ENCODE measurements at regions not wholly inside any gene's neighbourhood (a gene's known extent, or its start where the extent isn't known, plus 50 kb on each side); places are given as distances from the start of the nearest gene placed in this dataset.

DNA sequence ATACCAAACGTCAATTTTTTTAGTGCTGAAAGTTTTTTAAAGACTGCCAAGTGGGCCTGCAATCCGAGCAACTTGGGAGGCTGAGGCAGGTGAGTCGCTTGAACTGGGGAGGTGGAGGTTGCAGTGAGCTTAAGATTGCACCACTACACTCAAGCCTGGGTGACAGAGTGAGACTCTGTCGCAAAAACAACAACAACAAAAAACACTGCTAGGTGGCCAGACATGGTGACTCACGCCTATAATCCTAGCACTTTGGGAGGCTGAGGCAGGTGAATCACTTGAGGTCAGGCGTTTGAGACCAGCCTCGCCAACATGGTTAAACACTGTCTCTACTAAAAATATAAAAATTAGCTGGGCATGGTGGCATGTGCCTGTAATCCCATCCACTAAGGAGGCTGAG, 202.8 kb upstream of the COPS8 start:
- no peak for DNase-seq

DNA sequence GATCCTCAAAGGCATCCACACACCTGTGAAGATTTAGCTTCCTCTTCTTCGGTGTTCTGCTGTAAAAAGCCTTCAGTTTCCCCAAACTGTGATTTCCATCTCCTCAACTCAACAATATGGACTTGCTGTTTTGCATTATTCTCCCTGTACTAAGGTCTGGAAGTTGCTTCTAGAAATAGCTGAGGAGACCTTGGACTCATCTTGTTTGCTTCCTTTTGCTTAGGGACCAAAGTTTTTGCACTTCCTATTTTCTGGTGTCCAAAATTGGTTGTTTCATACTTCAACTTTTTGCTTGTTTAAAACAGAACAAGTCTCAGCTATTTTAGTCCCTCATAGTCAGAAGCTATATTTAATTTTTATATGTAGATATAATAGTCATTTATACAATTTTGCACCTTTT, 201.9 kb upstream of the COPS8 start:
- no peak for DNase-seq

DNA sequence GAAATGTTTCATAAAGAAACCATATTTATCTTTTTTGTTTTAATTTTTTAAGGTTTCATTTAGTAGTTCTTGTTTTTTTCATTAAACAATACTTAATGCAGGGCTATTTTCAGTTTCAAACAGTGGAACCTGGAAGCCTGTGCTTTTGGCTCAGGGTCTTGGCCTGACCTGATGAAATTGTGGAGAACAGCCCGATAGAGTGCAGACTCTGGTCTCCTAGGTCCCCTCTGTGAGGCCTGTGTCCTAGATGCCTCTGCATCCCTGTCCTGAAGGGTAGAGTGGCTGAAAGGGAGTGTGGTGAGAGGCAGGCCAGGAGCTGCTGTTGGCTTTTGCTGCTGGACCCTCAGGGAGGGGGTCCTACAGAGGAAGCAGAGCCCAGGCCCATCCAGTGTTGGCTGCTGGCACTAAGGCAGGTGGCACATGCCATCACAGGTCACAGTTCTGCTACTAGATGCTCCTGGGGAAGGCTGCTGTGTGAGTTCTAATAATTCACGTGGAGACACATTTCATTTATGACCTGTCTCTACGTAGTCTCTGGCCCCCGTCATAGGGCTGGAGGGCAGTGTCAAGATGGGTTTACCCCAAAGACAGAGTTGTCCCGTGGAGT, 201.0 kb upstream of the COPS8 start:
- no peak for DNase-seq

DNA sequence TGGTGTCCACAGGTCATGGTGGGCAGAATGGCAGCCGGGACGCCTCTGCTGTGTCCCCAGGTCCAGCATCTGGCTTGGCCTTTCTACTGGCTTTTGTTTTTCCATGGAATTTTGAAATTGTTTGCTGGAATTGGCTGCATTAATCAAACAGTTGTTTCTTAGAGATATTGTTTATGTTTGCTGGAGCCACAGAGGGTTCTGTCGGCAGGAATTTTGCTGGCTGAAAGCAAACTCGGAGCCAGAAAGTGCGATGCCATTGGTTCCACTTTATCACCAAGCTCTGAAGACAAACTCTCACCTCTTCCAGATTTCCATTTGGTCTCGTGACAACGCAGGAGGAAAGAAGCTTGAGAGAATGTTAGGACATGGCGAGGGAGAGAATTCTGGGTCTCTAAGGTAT, 199.2 kb upstream of the COPS8 start:
- DNase-seq = no peak

DNA sequence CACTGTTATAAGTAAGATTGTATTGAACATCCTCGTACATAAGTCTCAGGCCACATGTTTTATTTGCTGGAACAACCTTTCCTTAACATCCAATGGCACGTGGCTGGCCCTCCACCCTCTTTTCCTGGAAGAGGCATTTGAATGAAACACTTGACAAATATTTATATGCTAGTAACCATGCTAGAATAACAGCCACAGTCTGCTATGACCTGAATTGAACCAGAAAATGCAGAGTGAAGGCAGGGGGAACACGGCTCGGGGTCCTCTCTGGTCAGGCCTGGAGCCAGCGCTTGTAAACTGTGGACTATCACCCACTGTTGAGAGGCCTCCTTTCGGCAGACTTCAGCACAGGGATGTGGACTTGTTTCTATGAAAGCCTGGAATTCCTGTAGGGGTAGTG, 198.2 kb upstream of the COPS8 start:
- DNase-seq = no peak

DNA sequence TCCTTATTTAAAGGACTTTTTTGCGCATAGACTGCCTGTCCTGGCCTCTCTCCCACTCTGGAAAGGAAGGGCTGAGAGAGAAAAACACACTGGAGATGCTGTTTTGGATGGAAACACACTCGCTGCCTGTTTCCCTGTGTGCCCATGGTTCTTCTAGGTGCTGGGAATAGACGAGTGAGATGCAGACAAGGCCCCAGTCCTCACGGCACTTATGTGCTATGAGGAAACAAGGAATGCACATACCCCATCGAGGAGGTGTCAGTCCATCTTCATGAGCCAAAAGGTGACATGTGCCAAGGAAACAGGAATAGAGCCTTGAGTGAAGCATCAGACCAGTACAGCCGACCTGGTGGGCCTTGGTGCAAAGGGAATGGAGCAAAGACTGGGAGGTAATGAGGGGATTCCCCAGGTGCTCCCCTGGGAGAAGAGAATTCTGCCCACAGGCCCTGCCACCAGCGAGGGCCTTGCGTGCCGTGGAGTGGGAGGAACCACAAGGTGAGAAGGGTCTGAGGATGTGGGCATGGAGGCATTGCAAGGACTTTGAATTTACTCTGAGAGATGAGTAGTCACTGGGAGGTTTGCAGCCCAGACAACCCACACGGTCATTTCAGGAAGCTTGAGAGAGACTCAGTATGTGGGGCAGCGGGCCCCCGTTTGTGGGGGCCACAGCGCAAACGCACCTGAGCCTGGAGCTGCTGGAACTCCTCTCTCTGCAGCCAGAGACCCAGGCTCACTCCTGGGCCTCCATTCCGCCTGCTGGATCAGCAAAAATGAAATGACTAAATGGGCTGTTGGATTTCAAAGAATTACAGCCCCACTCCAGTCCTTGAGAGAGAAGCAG, 197.5 kb upstream of the COPS8 start:
- no peak for DNase-seq

DNA sequence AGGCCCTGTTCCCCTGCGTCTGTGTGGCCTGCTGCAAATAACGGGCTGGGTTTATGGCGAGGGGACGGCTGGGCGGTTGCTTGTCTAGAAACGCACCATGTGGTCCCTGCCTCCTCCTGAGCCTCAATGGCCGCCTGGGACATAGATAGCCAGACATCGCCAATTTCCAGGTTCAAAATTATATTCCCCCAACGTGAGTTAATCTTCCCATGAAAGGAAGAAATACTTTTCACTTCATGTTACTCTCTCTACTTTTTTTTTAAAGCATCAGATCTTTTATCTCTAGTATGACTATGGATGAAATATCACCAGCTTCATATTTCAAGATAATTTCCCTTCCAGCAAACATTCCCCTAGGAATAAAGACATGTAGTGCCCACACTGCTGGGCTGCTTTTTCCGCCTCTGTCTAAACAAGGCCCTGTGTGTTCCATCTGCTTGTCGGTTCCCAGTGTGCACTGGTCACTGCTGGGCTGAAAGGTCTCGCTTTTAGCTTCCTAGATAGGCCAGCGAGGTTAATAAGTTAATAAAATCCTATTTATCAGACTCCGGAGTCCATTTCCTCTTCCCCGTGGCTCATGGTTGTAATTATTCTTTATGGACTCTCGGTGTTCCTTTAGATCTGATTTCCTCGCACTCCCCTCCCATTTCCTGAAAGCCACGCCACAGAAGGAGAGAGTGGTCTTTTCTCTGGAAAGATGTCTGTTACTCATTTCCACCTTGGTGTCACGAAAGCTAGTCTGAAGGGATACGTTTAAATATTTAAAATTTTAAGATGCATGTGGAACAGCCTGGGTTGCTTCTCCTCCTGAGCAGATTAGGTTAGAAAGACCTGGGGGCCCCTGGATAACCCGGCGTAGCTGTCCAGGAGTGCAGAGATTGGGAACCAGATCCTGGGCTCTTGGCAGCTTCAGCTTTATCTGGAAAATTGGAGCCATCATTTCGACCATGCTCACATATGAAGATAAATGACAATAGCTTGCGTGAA, 196.6 kb upstream of the COPS8 start:
- no peak for DNase-seq

DNA sequence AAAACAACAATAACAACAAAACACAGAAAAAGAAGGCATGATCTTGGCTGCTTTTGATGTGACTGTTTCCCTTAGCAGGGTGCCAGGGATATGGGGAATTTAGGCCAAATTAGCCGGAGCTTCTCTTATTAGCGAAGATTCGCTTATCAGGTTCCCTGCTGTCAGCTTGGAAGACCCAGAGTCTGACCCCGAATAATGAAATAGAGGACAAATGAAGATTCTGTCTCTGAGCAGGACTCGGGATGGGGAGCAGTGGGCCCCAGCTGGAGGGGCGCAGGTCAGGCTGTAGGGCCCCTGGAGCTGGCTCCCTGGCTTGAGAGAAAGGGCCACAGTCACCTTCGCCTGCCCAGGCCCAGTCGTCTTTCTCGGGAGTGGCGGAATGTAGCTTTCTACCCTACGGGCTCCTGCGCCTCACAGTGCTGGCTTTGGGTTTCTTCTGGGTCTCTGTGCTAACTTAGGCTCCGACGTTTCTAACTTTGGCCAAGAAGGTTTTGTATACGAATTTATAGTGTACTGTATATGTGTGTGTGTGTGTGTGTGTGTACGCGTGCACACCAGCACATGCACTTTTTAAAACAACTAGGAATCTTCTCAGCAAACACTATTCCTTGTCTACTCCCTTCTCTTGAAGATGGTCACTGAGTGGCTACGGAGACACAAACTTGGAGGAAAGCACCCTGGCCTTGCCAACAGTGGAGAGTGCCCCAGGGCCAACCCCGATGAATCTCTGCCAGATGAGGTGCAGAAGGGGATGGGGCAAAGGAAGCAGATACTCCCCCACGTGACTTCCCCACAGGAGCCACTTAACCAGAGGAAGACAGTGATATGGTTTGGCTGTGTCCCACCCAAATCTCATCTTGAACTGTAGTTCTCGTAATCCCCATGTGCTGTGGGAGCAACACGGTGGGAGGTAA, 195.6 kb upstream of the COPS8 start:
- DNase-seq = no peak

DNA sequence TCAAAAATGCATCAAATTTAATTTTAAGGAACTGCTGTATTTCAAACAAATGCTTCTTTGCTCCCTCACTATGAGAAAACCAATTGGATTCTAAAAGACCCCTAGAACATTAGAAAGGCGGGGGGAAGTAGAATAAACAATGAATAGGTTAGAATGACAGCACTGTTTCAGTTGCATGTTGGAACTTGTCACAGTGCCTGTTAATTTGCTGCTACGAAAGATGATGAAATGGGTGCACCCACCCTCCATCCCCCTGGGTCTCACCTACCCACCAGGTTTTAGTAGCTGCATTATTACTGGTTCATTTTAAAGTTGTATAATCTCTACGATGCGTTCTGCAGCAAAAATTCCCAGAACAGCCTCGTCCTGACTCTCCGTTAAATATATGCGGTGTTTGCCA, 193.0 kb upstream of the COPS8 start:
- no peak for DNase-seq

DNA sequence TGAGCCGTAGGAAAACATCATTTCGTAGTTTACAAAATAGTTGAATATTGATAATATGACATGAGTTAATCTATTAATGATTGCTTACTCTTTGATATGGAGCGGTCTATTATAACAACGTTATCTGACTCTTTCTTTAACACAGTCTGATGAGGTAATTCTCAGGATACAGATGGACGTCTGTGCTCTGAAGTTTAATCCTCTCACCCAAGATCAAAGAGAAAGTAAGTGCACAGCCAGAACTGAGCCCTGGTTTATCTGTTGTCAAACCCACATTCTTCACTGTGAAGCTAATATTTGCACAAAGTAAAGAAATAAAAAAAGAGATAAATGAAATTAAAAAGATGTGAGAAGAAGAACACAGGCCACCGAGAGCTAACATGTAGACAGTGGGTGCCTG, 190.9 kb upstream of the COPS8 start:
- DNase-seq = no peak

DNA sequence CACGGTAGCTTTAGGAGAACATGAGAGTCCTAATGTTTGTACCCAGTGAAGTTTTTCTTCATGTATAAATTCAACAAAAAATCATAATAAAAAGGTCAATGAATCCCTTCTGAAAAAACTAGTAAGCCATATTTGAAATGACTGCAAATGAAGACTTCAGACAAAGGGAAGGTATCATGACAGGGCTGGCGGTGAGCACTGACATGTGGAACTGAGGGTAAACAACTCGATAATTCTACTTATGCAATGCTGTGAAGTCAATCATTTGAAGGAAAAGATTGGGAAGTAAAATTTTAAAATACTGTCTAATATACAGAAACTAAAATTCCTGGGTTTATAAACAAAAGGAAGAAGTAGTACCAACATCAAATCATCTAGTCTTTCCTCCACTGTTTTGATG, 190.2 kb upstream of the COPS8 start:
- no peak for DNase-seq

DNA sequence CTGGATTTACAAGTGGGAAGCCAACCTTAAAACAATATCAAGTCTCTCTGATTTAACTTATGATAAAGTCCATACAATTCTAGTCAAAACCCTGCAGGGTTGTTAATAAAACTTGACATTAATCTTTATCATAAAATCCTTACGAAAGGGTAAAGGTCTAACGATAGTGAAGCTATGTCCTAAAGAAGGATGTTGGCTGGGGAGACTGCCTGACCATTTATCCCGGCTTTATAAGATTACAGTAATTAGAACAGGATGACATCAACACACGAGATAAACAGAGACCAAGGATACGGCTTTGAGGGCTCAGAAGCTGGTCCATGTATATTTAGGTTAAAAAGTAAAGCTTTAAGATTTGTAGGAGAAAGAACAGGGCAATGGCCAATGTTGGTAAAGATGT, 189.0 kb upstream of the COPS8 start:
- DNase-seq = no peak

DNA sequence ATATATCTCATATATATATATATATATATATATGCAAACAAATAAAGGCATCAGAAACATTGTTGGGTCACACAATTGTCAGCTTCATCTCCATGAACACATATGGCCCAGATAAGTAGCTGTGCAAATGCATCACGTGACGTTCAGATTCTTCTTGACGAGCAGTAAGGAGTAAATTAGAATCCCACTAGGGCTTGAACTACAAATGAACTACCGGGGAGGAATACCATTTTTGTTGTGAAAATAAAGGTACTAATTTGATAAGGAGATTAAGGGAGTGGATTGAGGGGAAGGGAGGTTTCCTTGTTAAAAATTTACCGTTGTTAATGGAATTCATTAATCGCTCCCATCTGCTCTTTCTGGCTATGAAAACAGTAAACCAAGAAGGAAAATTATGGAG, 186.5 kb upstream of the COPS8 start:
- no peak for DNase-seq

DNA sequence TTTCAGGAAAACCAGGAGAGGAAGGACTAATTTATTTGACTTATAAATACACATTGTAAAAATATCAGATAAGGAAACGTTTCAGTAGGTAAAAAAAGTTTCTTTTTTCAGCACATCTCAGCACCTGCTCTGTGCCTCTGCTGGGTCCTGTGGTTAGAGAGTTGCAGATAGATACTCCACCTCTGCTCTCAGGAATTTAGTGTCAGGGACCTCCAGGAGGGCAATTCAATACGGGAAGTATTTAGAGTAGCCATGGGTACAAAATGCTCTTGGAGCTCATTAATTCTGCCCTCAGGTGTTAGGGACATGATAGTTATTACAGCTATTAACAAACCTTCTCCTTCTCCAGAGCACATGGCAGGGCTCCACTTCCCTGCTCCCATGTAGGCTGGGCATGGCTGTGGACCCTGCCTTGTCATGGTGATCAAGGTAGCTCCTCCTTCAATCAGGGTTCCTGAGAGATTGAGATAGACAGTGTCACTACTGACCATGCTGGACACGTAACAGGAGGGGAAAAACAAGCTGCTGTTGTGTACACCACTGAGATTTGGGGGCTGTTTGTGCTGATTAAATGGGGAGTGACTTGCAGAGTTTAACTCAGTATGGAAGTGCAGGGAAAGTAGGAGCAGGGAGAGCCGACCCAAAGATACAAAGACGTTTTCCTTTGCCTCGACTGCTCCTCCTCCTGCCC, 185.6 kb upstream of the COPS8 start:
- DNase-seq = no peak

DNA sequence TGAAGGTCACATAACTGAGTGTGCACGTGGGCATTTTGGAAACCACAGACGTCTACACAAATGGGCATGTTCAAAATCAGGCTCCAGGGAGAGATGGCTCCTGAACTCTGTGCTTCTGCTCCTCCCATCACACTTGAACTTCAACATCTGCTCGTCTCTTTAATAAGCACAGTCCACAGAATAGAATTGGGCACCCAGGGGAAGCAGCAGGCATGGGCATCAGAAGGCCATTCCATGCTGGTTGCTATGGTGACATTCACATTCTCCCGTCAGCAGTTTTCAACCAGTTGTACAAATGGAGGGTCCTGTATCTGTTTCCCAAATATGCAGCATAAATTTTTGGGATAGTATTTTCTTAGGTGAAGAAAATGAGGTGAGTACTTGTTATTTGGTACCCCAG, 183.7 kb upstream of the COPS8 start:
- no peak for DNase-seq

DNA sequence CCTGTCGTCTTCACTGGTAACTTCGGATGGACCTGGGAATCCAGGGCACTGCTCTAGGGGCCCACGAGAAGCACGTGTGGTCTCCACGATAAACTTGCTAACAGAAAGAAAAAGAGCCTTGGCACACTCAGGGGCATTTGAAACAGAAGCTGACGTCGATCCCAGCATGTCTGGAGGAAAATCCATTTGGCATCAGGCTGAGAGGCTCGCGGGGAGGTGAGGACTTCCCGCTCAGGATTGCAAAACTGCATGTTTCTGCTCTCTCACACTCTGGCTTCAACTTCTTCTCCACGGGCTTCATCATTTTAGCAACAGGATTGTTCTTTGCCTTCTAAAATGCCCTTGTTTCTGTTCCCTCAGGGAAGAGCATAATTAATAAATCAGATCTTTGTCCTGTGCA, 181.7 kb upstream of the COPS8 start:
- DNase-seq = no peak

DNA sequence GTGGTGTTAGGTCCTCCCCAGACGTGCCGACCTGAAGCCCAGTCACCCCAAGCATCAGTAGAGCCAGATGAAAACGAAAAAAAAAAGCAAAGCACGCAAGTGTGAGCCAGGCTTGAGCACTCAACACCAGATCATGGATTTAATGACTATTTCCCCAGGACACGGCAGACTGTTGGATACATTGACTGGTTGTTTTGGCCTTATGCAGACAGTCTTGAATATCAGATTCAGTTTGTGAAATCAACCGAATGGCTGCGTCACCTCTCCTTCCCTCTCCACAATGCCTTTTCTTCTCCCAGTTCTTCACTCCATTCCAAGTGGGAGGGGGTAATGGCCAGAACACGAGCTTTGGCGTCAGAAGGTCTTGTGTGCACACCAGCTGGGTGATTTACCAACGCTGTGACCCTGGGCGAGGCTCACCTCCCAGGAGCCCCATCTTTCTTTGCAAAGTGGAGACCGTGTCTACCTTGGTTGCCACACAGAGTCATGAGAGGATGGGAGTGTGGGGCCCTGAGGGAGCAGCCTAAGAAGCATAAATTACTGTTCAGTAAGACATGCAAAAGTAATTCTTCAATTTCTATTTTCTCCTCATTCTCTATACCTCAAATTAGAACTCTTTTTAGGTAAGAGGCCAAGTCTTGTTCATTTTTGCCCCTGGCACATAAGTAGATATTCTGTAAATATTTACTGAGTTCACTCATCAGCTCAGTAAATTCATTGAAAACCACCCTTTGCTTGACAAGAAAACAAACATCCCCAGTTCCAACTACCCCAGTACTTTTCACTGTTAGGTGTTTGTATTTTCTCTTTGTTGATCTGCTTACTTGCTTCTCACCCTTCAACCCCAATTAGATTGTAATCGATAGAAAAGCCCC, 181.1 kb upstream of the COPS8 start:
- no peak for DNase-seq

DNA sequence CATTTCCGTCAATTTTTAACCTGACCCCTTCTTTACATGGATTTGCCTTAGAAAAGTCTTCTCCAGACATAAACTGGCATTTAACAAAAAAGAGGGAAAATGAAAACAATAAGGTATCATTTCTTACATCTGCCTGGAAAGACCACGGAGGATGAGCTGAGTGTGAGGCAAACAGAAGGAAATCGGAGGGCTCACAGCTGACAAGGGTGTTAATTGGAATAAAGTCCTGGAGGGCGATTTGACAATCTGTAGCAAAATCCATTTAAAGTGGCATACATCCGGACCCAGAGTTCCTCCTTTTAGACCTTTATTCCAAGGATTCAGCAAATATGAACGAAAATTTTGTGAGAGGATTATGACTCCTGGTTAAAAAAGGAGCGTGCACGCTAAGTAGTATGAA, 179.7 kb upstream of the COPS8 start:
- DNase-seq = no peak

DNA sequence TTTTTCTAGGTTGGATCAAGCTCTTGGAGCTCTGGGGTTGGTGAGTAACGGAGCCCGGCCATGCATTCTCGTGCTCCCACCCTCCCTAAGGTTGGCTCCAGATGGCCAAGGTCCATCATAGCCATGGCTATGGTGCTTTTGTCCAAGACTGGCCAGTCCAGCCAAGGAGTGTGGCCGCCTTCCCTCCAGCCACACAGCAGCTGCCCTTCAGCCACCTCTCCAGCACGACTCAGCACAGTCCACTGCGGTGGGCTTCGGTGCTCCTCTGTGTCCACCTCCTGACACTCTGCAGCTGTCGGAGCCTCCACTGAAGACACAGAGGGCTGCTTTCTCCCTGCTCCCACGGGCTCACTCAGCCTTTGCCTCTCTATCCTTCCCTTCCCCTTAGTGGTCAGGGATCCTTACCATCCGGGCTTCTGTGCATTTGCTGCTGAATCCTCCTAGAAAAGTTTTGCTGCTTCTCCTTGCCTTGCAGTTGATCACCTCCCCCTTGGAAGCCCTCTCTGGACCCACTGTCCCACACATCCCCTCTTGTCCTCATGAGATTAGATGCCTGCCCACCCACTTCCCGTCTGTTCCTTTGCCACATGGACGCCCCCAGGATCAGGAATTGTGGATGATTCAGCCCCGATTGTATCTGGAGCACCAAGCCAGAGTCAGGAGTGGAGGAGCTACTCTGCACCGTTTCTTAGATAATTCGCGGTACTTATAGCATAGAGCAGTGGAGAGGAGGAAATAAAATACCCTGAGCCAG, 177.1 kb upstream of the COPS8 start:
- no peak for DNase-seq

DNA sequence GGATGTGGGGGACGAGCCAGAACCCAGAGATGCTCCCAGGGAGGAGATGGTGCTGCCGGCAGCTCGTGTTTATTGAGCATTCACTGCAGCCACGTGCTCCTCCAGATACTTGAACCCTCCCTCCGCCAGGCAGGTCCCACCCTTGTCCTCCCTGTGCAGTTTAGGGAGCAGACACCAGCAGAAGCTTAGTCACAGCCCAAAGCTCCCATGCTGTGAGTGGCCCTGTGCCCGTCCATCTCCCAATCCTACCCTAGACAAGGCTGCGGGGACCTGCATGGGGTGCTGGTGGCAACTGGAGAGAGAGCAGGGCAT, 176.5 kb upstream of the COPS8 start:
- DNase-seq = no peak

All from stimulated activated CD4-positive, alpha-beta T cell treated with anti-CD3 and anti-CD28 coated beads, Interleukin-4, amount 100 ng/mL, for 4 hours (primary cell).